ENCODE measurements at regions not wholly inside any gene's neighbourhood (a gene's known extent, or its start where the extent isn't known, plus 50 kb on each side); places are given as distances from the start of the nearest gene placed in this dataset.

DNA sequence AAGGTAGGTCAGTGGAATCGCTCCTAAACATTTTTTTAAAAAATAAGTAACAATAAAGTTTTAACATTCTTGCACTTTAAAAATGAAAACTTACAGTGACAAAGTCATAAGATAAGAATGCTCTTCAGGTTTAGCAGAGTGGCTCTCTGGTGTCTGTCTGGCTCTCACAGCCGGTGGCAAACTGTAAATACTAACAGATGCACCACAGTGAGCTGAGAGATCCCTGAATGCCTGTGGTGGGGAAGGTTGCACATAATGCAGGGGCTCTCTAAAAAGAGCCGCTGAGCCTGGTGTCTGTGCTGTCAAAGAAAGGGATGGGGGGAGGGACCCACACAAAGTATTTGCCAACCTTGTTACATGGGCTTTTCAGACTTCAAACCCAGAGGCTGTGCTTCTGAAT is 498.3 kb downstream of the CCSER2 start (continued):
- TF ChIP-seq ZSCAN32 (CRISPR knock-in tag; IDR thresholded peaks at IDR 0.05): no peak

GRCh38 chr10:84829131-84829530 is 500.7 kb downstream of the CCSER2 start:
- no peak overlapping the region for H3K27ac ChIP-seq (ENCODE audit: extremely low read depth, low read depth, low read length)
- no peaks in the 10 kb centered on the region for H3K79me2 ChIP-seq (ENCODE audit: control insufficient read depth, insufficient read depth, low read length)
- WGBS (ENCODE audit: insufficient coverage, low coverage, missing lambda C conversion rate): 1% methylated on average over 7 of the region's 7 CpGs
- H3K36me3 ChIP-seq (ENCODE audit: control insufficient read depth, insufficient read depth, low read length): no peaks in the 10 kb centered on the region
- no peaks in the 10 kb centered on the region for H3K27me3 ChIP-seq (ENCODE audit: control insufficient read depth in 2 of 2, insufficient read depth in 2 of 2, low read length in 2 of 2)
- H3K9me1 ChIP-seq (ENCODE audit: control insufficient read depth, insufficient read depth, low read length): no peaks in the 10 kb centered on the region
- no peak overlapping the region for H3K4me2 ChIP-seq (ENCODE audit: insufficient read depth, low read length)
- in situ Hi-C loops (cut with MboI) (no loop called here), intact Hi-C loops (cut with micrococcal nuclease) (no loop called here)
- H3K9ac ChIP-seq (ENCODE audit: insufficient read depth in 1 of 2, low read depth in 2 of 2, low read length in 2 of 2): no peak overlapping the region
- ChIA-PET CTCF (ENCODE audit: low intra/inter-chr PET ratio) (no interaction called here), POLR2A (interaction anchor here (0.9 kb wide), 1 partner anchor 1760 kb away, joined by 3 read pairs; no protein-coding TSS in a partner anchor)
- no peak for ATAC-seq
- FAIRE-seq: no peak
- DNase-seq (ENCODE audit: extremely low read depth in 1 of 4, low spot score in 3 of 4): no peak
- no peak overlapping the region for H2AFZ ChIP-seq (ENCODE audit: low read depth, low read length)
- H3K4me3 ChIP-seq: no peak overlapping the region
- H4K20me1 ChIP-seq (replicated peaks; ENCODE audit: control insufficient read depth, insufficient read depth, low read length): no peaks in the 10 kb centered on the region
- H3K9me3 ChIP-seq (replicated peaks; ENCODE audit: control insufficient read depth, insufficient read depth, low read depth, low read length): no peaks in the 10 kb centered on the region
- BruUV-seq (replicated peaks): no TSS peak
- H3K4me1 ChIP-seq (replicated peaks in 1 of 2; ENCODE audit: control insufficient read depth in 2 of 2, insufficient read depth in 2 of 2, low read length in 2 of 2): no peaks in the 10 kb centered on the region
- TF ChIP-seq CHD7 (IDR thresholded peaks at IDR 0.05; ENCODE audit: low read depth, low read length): no peak
- TF ChIP-seq RERE (CRISPR knock-in tag; IDR thresholded peaks at IDR 0.05; ENCODE audit: borderline replicate concordance): no peak
- TF ChIP-seq SAFB (IDR thresholded peaks at IDR 0.05; ENCODE audit: borderline replicate concordance, low read depth, low read length): no peak

Data from K562 (cell line).